ENCODE measurements at regions not wholly inside any gene's neighbourhood (a gene's known extent, or its start where the extent isn't known, plus 50 kb on each side); places are given as distances from the start of the nearest gene placed in this dataset.
"Not testable (repeated sequence)": the region's sequence is repeated elsewhere in the genome, so short reads cannot be mapped to it uniquely, and the experiment has no call there.

DNA sequence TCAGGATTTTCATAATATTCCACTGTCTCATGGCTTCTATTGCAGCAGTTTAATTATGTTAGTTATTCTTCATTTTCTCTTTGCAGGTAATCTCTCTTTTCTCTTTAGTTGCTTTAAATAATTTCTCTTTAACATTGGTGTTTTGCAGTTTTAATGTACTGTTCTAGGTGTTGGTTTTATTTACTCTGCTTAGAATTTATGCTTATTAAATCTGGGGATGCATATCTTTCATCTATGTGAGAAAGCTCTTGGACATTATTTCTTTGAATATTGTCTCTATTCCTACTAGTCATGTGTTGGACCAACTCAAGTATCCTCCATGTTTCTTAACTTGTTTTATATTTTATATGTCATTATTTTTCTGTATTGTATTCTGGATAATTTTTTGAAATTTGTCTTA is 218.7 kb upstream of the TUT7 start:
- Histone ChIP-seq H3K27ac (ENCODE audit: insufficient read depth, low read length, poor library complexity, severe bottlenecking) (no peak overlapping the region), H3K4me1 (ENCODE audit: control insufficient read depth, insufficient read depth, low read length, poor library complexity, severe bottlenecking) (no peaks in the 10 kb centered on the region), H3K9me3 (ENCODE audit: control insufficient read depth in 2 of 2, low read length in 2 of 2) (no peaks in the 10 kb centered on the region), H3K4me3 (ENCODE audit: low read depth, low read length) (no peak overlapping the region), H3K36me3 (ENCODE audit: control insufficient read depth, insufficient read depth, low read length) (no peaks in the 10 kb centered on the region), H3K27me3 (ENCODE audit: control insufficient read depth, insufficient read depth, low read length) (no peaks in the 10 kb centered on the region)
- no peaks in the 10 kb centered on the region for H3K36me3 Mint-ChIP-seq
- H3K27me3 Mint-ChIP-seq: no peaks in the 10 kb centered on the region
- no peak for ATAC-seq (ENCODE audit: low read depth in 2 of 2)
- H3K27ac Mint-ChIP-seq: no peak overlapping the region
- DNase-seq: no peak
- H3K9me3 Mint-ChIP-seq: peaks cover 0 to 9% (median 3%) of the 10 kb centered on the region in 7 donors
- H3K4me1 Mint-ChIP-seq: no peaks in the 10 kb centered on the region
- H3K4me3 Mint-ChIP-seq: no peak overlapping the region

DNA sequence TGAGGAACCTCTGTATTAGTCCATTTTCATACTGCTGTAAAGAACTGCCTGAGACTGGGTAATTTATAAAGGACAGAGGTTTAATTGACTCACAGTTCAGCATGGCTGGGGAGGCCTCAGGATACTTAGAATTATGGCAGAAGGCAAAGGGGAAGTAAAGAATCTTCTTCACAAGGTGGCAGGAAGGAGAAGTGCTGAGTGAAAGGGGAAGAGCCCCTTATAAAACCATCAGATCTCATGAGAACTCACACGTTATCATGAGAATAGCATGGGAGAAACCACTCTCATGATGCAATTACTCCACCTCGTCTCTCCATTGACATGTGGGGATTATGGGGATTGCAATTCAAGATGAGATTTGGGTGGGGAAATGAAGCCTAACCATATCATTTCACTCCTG is 211.4 kb upstream of the TUT7 start:
- not testable (repeated sequence) for H3K4me3 ChIP-seq (ENCODE audit: low read depth, low read length); H3K27ac ChIP-seq (ENCODE audit: insufficient read depth, low read length, poor library complexity, severe bottlenecking); H3K9me3 Mint-ChIP-seq; H3K36me3 ChIP-seq (ENCODE audit: control insufficient read depth, insufficient read depth, low read length); H3K27ac Mint-ChIP-seq; H3K27me3 Mint-ChIP-seq; H3K4me3 Mint-ChIP-seq; DNase-seq; H3K27me3 ChIP-seq (ENCODE audit: control insufficient read depth, insufficient read depth, low read length); H3K9me3 ChIP-seq (ENCODE audit: control insufficient read depth in 2 of 2, low read length in 2 of 2); H3K4me1 Mint-ChIP-seq; ATAC-seq (ENCODE audit: low read depth in 2 of 2); H3K4me1 ChIP-seq (ENCODE audit: control insufficient read depth, insufficient read depth, low read length, poor library complexity, severe bottlenecking); H3K36me3 Mint-ChIP-seq

DNA sequence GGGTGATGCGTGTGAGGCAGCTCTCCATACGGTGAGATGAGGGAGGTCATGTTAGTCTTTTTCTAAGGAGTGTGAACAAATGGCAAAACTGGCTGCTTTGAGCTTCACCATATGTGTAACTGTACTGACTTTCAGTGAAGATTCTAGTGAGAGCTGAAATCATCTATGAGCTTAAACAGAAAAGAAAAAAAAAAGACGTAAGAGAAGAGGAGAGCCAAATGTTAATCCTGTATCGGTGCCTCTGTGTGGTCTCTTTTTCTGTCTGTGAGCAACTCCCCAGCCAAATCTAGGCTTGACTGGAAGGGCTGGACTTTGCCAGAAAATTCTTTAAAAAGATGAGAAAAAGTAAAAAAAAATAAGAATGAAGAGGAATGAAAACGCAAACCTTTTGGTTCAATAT is 209.7 kb upstream of the TUT7 start:
- no peaks in the 10 kb centered on the region for H3K4me1 ChIP-seq (ENCODE audit: control insufficient read depth, insufficient read depth, low read length, poor library complexity, severe bottlenecking)
- no peak overlapping the region for H3K27ac ChIP-seq (ENCODE audit: insufficient read depth, low read length, poor library complexity, severe bottlenecking)
- ATAC-seq (ENCODE audit: low read depth in 2 of 2) (no peak), DNase-seq (no peak)
- H3K36me3 ChIP-seq (ENCODE audit: control insufficient read depth, insufficient read depth, low read length): no peaks in the 10 kb centered on the region
- no peaks in the 10 kb centered on the region for H3K9me3 ChIP-seq (ENCODE audit: control insufficient read depth in 2 of 2, low read length in 2 of 2)
- no peaks in the 10 kb centered on the region for H3K27me3 ChIP-seq (ENCODE audit: control insufficient read depth, insufficient read depth, low read length)
- H3K4me3 ChIP-seq (ENCODE audit: low read depth, low read length): no peak overlapping the region
- H3K36me3 Mint-ChIP-seq: no peaks in the 10 kb centered on the region
- peaks cover 0 to 4% (median 3%) of the 10 kb centered on the region in 7 donors for H3K9me3 Mint-ChIP-seq
- H3K27me3 Mint-ChIP-seq: no peaks in the 10 kb centered on the region
- no peak overlapping the region for H3K27ac Mint-ChIP-seq
- H3K4me3 Mint-ChIP-seq: no peak overlapping the region
- no peaks in the 10 kb centered on the region for H3K4me1 Mint-ChIP-seq

DNA sequence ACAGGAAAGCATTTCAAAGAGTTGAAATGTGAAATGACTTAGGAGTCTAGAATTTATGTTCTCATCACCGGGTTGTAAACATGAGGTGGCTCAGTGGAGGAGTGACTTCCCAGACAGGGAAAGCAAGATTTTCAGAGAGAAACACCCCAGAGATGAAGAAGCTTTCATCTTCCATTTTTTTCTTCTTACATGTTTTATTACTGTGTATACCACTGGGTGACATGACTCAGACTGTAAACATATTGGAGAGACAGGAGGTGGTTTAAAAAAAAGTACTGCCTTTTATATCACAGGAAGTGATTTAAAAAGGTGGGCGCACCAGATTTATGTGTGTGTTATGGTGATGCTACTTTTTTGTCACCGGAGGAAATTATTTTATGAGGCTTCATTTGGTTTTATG is 209.1 kb upstream of the TUT7 start:
- Mint-ChIP-seq H3K9me3 (peaks cover 0 to 6% (median 3%) of the 10 kb centered on the region in 7 donors), H3K4me3 (no peak overlapping the region), H3K4me1 (no peaks in the 10 kb centered on the region), H3K27ac (no peak overlapping the region), H3K36me3 (no peaks in the 10 kb centered on the region), H3K27me3 (no peaks in the 10 kb centered on the region)
- Histone ChIP-seq H3K27me3 (ENCODE audit: control insufficient read depth, insufficient read depth, low read length) (no peaks in the 10 kb centered on the region), H3K4me1 (ENCODE audit: control insufficient read depth, insufficient read depth, low read length, poor library complexity, severe bottlenecking) (no peaks in the 10 kb centered on the region), H3K4me3 (ENCODE audit: low read depth, low read length) (no peak overlapping the region), H3K27ac (ENCODE audit: insufficient read depth, low read length, poor library complexity, severe bottlenecking) (no peak overlapping the region), H3K9me3 (ENCODE audit: control insufficient read depth in 2 of 2, low read length in 2 of 2) (no peaks in the 10 kb centered on the region), H3K36me3 (ENCODE audit: control insufficient read depth, insufficient read depth, low read length) (no peaks in the 10 kb centered on the region)
- no peak for DNase-seq
- ATAC-seq (ENCODE audit: low read depth in 2 of 2): no peak

DNA sequence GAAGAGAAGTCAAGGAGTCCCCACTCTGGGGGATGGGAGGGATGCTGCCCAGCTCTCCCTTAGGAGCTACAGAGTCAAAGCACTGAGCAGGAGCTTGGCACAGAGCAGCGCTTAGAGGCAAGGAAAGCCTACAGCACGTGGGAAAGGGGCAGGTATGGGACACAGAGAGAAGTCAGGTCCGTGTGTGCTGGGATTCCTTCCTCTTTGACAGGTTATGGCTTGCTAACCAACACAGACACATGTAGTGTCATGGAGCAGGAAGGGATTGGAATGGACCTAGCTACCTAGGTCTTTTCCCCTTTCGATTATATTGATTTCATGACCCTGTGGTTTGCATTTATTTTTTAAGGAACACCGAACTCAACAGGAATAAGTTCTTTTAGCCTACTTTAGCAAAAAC is 208.5 kb upstream of the TUT7 start:
- Histone ChIP-seq H3K27me3 (ENCODE audit: control insufficient read depth, insufficient read depth, low read length) (no peaks in the 10 kb centered on the region), H3K9me3 (ENCODE audit: control insufficient read depth in 2 of 2, low read length in 2 of 2) (no peaks in the 10 kb centered on the region), H3K36me3 (ENCODE audit: control insufficient read depth, insufficient read depth, low read length) (no peaks in the 10 kb centered on the region), H3K27ac (ENCODE audit: insufficient read depth, low read length, poor library complexity, severe bottlenecking) (no peak overlapping the region), H3K4me3 (ENCODE audit: low read depth, low read length) (no peak overlapping the region), H3K4me1 (ENCODE audit: control insufficient read depth, insufficient read depth, low read length, poor library complexity, severe bottlenecking) (no peaks in the 10 kb centered on the region)
- no peak for ATAC-seq (ENCODE audit: low read depth in 2 of 2)
- Mint-ChIP-seq H3K4me1 (no peaks in the 10 kb centered on the region), H3K9me3 (peaks cover 0 to 4% (median 0%) of the 10 kb centered on the region in 7 donors), H3K4me3 (no peak overlapping the region), H3K27me3 (no peaks in the 10 kb centered on the region), H3K27ac (no peak overlapping the region), H3K36me3 (no peaks in the 10 kb centered on the region)
- DNase-seq: no peak

DNA sequence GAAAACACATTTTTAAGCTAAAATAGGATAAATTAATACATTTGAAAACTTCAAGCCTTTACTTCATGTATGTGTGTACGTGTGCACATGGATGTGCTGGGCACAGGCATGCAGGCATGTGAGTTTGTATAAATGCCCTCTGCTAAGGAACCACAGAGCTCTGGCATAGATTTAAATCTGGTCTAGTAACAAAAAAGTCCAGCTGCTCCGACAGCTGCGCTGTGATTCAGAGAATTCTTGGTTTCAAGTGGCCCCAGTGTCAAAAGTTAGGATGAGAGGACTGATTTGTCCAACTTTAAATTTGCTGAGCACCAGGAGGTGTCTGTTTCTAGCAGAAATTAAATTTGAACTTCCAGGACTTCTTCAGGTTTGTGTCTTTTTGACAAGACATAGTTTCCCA is 203.7 kb upstream of the TUT7 start:
- ATAC-seq (ENCODE audit: low read depth in 2 of 2) (no peak), DNase-seq (no peak)
- Histone ChIP-seq H3K4me1 (ENCODE audit: control insufficient read depth, insufficient read depth, low read length, poor library complexity, severe bottlenecking) (no peaks in the 10 kb centered on the region), H3K4me3 (ENCODE audit: low read depth, low read length) (no peak overlapping the region), H3K27me3 (ENCODE audit: control insufficient read depth, insufficient read depth, low read length) (no peaks in the 10 kb centered on the region), H3K27ac (ENCODE audit: insufficient read depth, low read length, poor library complexity, severe bottlenecking) (no peak overlapping the region), H3K9me3 (ENCODE audit: control insufficient read depth in 2 of 2, low read length in 2 of 2) (no peaks in the 10 kb centered on the region), H3K36me3 (ENCODE audit: control insufficient read depth, insufficient read depth, low read length) (no peaks in the 10 kb centered on the region)
- Mint-ChIP-seq H3K27ac (peak overlapping the region in 1 of 3 donors; percentile 21), H3K4me1 (no peaks in the 10 kb centered on the region), H3K27me3 (peaks cover 7% of the 10 kb centered on the region), H3K36me3 (no peaks in the 10 kb centered on the region), H3K4me3 (no peak overlapping the region), H3K9me3 (peaks cover 0 to 4% (median 0%) of the 10 kb centered on the region in 7 donors)

DNA sequence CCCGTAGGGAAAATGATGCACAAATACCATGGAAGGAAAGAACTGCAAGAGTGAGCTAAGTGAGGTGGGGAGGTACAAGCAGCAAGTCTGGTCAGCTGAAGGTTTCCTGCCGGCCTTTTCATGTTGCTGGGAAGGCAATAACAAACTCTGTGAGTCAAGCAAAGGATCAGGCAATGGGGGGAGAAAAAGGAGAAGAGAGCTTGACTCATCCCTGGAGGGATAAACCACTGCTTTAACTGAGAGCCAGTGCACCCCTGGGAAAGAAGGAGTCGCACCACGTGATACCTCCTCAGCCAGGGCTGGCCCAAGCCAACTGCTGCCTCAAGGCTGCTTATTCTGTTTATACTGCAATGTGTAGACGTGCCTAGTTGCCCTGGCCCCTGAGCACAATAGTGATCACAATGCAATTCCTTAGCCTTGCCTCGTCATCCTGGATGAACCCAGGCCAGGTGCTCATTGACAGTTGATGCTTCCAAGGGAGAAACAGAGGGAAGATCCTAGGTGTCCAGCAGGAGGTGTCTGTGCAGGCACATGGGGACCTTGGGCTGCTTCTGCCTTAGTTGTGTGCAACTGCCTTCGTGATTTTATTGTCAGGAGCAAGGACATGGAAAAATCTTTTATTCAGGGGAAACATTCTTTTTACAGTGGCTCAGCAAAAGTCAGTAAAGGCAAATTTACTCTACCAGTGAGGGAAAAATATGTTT is 203.0 kb upstream of the TUT7 start:
- no peak for ATAC-seq (ENCODE audit: low read depth in 2 of 2)
- Mint-ChIP-seq H3K27me3 (peaks cover 10% of the 10 kb centered on the region), H3K27ac (no peak overlapping the region), H3K9me3 (peaks cover 0 to 8% (median 0%) of the 10 kb centered on the region in 7 donors), H3K4me1 (no peaks in the 10 kb centered on the region), H3K36me3 (no peaks in the 10 kb centered on the region), H3K4me3 (no peak overlapping the region)
- no peaks in the 10 kb centered on the region for H3K27me3 ChIP-seq (ENCODE audit: control insufficient read depth, insufficient read depth, low read length)
- no peaks in the 10 kb centered on the region for H3K4me1 ChIP-seq (ENCODE audit: control insufficient read depth, insufficient read depth, low read length, poor library complexity, severe bottlenecking)
- no peak overlapping the region for H3K4me3 ChIP-seq (ENCODE audit: low read depth, low read length)
- no peak for DNase-seq
- H3K36me3 ChIP-seq (ENCODE audit: control insufficient read depth, insufficient read depth, low read length): no peaks in the 10 kb centered on the region
- H3K9me3 ChIP-seq (ENCODE audit: control insufficient read depth in 2 of 2, low read length in 2 of 2): no peaks in the 10 kb centered on the region
- no peak overlapping the region for H3K27ac ChIP-seq (ENCODE audit: insufficient read depth, low read length, poor library complexity, severe bottlenecking)

DNA sequence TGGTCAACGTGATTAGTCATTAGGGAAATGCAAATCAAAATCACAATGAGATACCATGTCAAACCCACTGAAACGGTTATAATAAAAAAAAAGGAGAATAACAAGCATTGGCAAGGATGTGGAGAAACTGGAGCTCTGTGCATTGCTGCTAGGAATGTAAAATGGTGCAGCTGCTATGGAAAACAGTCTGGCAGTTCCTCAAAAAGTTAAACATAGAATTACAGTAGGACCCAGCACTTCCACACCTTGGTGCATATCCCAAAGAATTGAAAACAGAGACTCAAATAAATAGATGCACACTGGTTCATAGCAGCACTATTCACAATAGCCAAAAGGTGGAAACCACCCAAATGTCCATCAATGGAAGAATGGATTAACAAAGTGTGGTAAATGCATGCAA is 201.5 kb upstream of the TUT7 start:
- H3K4me3 Mint-ChIP-seq: no peak overlapping the region
- ATAC-seq (ENCODE audit: low read depth in 2 of 2): no peak

More for the DNA sequence above, 201.5 kb upstream of the TUT7 start:
- no peak overlapping the region for H3K27ac Mint-ChIP-seq
- H3K36me3 ChIP-seq (ENCODE audit: control insufficient read depth, insufficient read depth, low read length): no peaks in the 10 kb centered on the region
- no peaks in the 10 kb centered on the region for H3K27me3 ChIP-seq (ENCODE audit: control insufficient read depth, insufficient read depth, low read length)
- peaks cover 14% of the 10 kb centered on the region for H3K27me3 Mint-ChIP-seq
- H3K36me3 Mint-ChIP-seq: no peaks in the 10 kb centered on the region
- H3K9me3 ChIP-seq (ENCODE audit: control insufficient read depth in 2 of 2, low read length in 2 of 2): no peaks in the 10 kb centered on the region
- H3K27ac ChIP-seq (ENCODE audit: insufficient read depth, low read length, poor library complexity, severe bottlenecking): no peak overlapping the region
- peaks cover 0 to 8% (median 0%) of the 10 kb centered on the region in 7 donors for H3K9me3 Mint-ChIP-seq
- no peak overlapping the region for H3K4me3 ChIP-seq (ENCODE audit: low read depth, low read length)
- H3K4me1 Mint-ChIP-seq: no peaks in the 10 kb centered on the region
- DNase-seq: no peak
- H3K4me1 ChIP-seq (ENCODE audit: control insufficient read depth, insufficient read depth, low read length, poor library complexity, severe bottlenecking): no peaks in the 10 kb centered on the region

Measured in CD4-positive, CD25-positive, alpha-beta regulatory T cell (primary cell).